Endodermal cell (in vitro differentiated cells): ENCODE measurements at regions not wholly inside any gene's neighbourhood (a gene's known extent, or its start where the extent isn't known, plus 50 kb on each side); places are given as distances from the start of the nearest gene placed in this dataset.

Source experiments
- DNase-seq: peaks from one replicate; pipeline ENCODE4 v3.0.0-alpha.2; 2017
- H3K27ac ChIP-seq: 2 replicates; pipeline ENCODE4 v1.5.1; 2013; ENCODE audit warnings: mild to moderate bottlenecking, low read depth, low read length, moderate library complexity
- H3K27me3 ChIP-seq: 2 replicates; pipeline ENCODE4 v1.6.1; 2013; ENCODE audit warnings: mild to moderate bottlenecking, low read length, moderate library complexity; ENCODE audit not compliant: insufficient read depth, control insufficient read depth, poor library complexity, severe bottlenecking
- H3K36me3 ChIP-seq: 2 replicates; pipeline ENCODE4 v1.7.0; 2013; ENCODE audit warnings: mild to moderate bottlenecking, low read length, moderate library complexity; ENCODE audit not compliant: control insufficient read depth, insufficient read depth
- H3K4me1 ChIP-seq: one replicate; pipeline ENCODE4 v1.7.0; 2013; ENCODE audit warnings: low read length; ENCODE audit not compliant: control insufficient read depth, insufficient read depth
- H3K4me3 ChIP-seq: 2 replicates; pipeline ENCODE4 v1.5.1; 2013; ENCODE audit warnings: mild to moderate bottlenecking, low read length, moderate library complexity
- H3K9ac ChIP-seq: 2 replicates; pipeline ENCODE4 v1.6.1; 2013; ENCODE audit warnings: mild to moderate bottlenecking, low read length, moderate library complexity; ENCODE audit not compliant: poor library complexity, severe bottlenecking; ENCODE audit errors: extremely low read depth
- H3K9me3 ChIP-seq: 2 replicates; pipeline ENCODE4 v1.6.1; 2013; ENCODE audit warnings: mild to moderate bottlenecking, low read length, moderate library complexity; ENCODE audit not compliant: control insufficient read depth
- H3K27ac Mint-ChIP-seq: 2 replicates; pipeline ENCODE4 v1.8.0; 2020; ENCODE audit warnings: mixed read lengths
- H3K27me3 Mint-ChIP-seq: 2 replicates; pipeline ENCODE4 v1.8.0; 2021; ENCODE audit warnings: mild to moderate bottlenecking, mixed read lengths; ENCODE audit not compliant: insufficient read depth
- H3K36me3 Mint-ChIP-seq: 2 replicates; pipeline ENCODE4 v1.8.0; 2020; ENCODE audit warnings: low read depth, mixed read lengths
- H3K4me1 Mint-ChIP-seq: 2 replicates; pipeline ENCODE4 v1.8.0; 2020; ENCODE audit warnings: mixed read lengths
- H3K4me3 Mint-ChIP-seq: 2 replicates; pipeline ENCODE4 v1.8.0; 2020; ENCODE audit warnings: mild to moderate bottlenecking, moderate library complexity, mixed read lengths
- H3K9me3 Mint-ChIP-seq: 2 replicates; pipeline ENCODE4 v1.8.0; 2020; ENCODE audit warnings: mild to moderate bottlenecking, mixed read lengths
- WGBS, 2 experiments: methylation state at CpG; one replicate each; pipeline versions ENCODE4 v1.1.5 to v1.1.7; 2013; ENCODE audit warnings: missing lambda C conversion rate in 2 of 2, mixed read lengths in 1 of 2; ENCODE audit not compliant: insufficient coverage in 1 of 2, insufficient read length in 1 of 2; 5-methylcytosine and 5-hydroxymethylcytosine counted together
- TF ChIP-seq, protein P1 (sequence below): fragments of 200-600 bp; sonication (generic); conservative IDR thresholded peaks from 2 replicates; pipeline ENCODE4 v1.5.0; 2021; ENCODE audit warnings: antibody characterized with exemption, mild to moderate bottlenecking

DNA sequence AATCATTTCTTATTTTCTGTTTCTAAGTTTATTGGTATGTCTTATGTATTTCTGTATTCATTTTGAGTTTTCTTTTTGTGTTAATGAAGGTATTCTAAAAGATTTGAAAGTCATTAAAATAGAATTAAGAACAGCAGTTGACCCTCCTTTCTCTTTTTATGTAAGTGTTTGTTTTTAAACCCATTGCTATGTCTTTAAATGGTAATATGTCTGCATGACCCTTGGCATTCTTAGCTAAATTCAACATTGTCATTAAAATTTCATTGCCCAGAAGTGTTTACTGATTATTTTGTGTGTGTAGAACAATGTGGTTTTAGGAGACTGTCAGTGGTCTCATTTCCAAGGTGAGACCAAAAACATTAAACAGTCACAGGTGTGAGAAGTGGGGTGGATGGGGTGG lies 197.8 kb downstream of the PCDH7 start:
- Histone ChIP-seq H3K9me3 (no peaks in the 10 kb centered on the region), H3K9ac (no peak overlapping the region), H3K27me3 (no peaks in the 10 kb centered on the region), H3K4me3 (no peak overlapping the region), H3K4me1 (no peaks in the 10 kb centered on the region), H3K36me3 (peaks cover 4% of the 10 kb centered on the region), H3K27ac (no peak overlapping the region)
- TF ChIP-seq, protein P1, sequence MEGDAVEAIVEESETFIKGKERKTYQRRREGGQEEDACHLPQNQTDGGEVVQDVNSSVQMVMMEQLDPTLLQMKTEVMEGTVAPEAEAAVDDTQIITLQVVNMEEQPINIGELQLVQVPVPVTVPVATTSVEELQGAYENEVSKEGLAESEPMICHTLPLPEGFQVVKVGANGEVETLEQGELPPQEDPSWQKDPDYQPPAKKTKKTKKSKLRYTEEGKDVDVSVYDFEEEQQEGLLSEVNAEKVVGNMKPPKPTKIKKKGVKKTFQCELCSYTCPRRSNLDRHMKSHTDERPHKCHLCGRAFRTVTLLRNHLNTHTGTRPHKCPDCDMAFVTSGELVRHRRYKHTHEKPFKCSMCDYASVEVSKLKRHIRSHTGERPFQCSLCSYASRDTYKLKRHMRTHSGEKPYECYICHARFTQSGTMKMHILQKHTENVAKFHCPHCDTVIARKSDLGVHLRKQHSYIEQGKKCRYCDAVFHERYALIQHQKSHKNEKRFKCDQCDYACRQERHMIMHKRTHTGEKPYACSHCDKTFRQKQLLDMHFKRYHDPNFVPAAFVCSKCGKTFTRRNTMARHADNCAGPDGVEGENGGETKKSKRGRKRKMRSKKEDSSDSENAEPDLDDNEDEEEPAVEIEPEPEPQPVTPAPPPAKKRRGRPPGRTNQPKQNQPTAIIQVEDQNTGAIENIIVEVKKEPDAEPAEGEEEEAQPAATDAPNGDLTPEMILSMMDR, result no peak
- peaks cover 7% of the 10 kb centered on the region for H3K36me3 Mint-ChIP-seq
- no peaks in the 10 kb centered on the region for H3K9me3 Mint-ChIP-seq
- H3K27ac Mint-ChIP-seq, result no peak overlapping the region
- H3K4me3 Mint-ChIP-seq, result no peak overlapping the region
- H3K27me3 Mint-ChIP-seq, result no peaks in the 10 kb centered on the region
- H3K4me1 Mint-ChIP-seq, result peaks cover 18% of the 10 kb centered on the region
- DNase-seq, result no peak

DNA sequence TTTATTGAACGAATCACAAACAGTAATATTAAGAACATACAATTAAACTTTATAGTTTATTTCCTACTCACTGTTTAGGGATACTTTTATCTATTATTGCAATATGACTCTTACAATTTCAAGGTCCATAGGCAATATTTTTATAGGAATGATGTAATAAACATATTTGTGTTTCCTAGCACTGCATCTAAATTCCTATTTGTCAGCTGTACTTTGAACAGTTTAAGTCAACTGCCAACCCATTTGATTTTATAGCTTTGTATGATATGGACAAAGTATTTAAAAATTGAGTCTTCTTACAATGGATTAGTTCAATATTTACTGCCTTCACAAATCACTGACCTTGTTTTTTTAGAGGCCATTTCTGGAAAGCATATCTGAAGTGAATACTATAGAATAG lies 199.3 kb downstream of the PCDH7 start:
- Histone ChIP-seq H3K27ac (no peak overlapping the region), H3K4me1 (no peaks in the 10 kb centered on the region), H3K4me3 (no peak overlapping the region), H3K9ac (no peak overlapping the region), H3K27me3 (no peaks in the 10 kb centered on the region), H3K9me3 (no peaks in the 10 kb centered on the region), H3K36me3 (peaks cover 4% of the 10 kb centered on the region)
- Mint-ChIP-seq H3K9me3 (no peaks in the 10 kb centered on the region), H3K36me3 (peaks cover 7% of the 10 kb centered on the region), H3K4me3 (no peak overlapping the region), H3K27ac (no peak overlapping the region), H3K4me1 (peaks cover 18% of the 10 kb centered on the region), H3K27me3 (no peaks in the 10 kb centered on the region)
- TF ChIP-seq, protein P1, result no peak
- 100% methylated on average over 1 of the region's 1 CpG; no CpG with 5 or more reads in 1 of the 2 experiments for WGBS, 2 experiments
- DNase-seq, result no peak

DNA sequence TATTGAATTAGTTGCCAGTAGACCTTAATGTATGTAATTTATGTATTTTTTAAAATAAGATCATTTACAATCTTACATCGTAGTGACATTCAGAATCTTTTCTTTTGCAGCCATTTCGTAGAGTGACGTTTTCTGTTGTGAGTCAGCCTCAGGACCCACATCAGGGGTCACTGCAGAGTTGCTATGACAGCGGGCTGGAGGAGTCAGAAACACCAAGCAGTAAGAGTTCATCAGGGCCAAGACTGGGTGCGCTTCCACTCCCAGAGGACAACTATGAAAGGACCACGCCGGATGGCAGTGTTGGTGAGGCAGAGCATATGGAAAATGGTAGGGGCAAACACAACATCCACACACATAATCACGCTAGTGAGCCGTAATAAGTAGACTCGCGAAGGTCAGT lies 199.9 kb downstream of the PCDH7 start:
- no peak overlapping the region for H3K4me3 ChIP-seq
- TF ChIP-seq, protein P1, result peak; percentile 15
- Mint-ChIP-seq H3K4me3 (no peak overlapping the region), H3K4me1 (peaks cover 18% of the 10 kb centered on the region), H3K9me3 (no peaks in the 10 kb centered on the region), H3K27ac (no peak overlapping the region), H3K36me3 (peaks cover 7% of the 10 kb centered on the region), H3K27me3 (no peaks in the 10 kb centered on the region)
- no peaks in the 10 kb centered on the region for H3K27me3 ChIP-seq
- H3K36me3 ChIP-seq, result peaks cover 4% of the 10 kb centered on the region
- H3K9me3 ChIP-seq, result no peaks in the 10 kb centered on the region
- peak; percentile 63 for DNase-seq
- no peak overlapping the region for H3K9ac ChIP-seq
- WGBS, 2 experiments, result 85% methylated on average over 9 of the region's 11 CpGs; no CpG with 5 or more reads in 1 of the 2 experiments
- no peaks in the 10 kb centered on the region for H3K4me1 ChIP-seq
- H3K27ac ChIP-seq, result no peak overlapping the region
